Panc1 (cell line): ENCODE measurements at regions not wholly inside any gene's neighbourhood (a gene's known extent, or its start where the extent isn't known, plus 50 kb on each side); places are given as distances from the start of the nearest gene placed in this dataset.

Source experiments
- CTCF ChIP-seq: fragments of 450-650 bp; IDR thresholded peaks from 2 replicates; pipeline ENCODE4 v1.5.1; 2017; ENCODE audit warnings: mild to moderate bottlenecking
- TF ChIP-seq, protein P1 (sequence below), 2 experiments: IDR thresholded peaks; 2 replicates each; pipeline ENCODE4 v1.6.1; 2011 to 2012; ENCODE audit warnings: low read depth in 2 of 2, control low read depth in 1 of 2, low read length in 1 of 2, mild to moderate bottlenecking in 1 of 2, moderate library complexity in 1 of 2; ENCODE audit not compliant: insufficient read depth in 1 of 2

GRCh38 chr2:196546151-196546919 is 93.2 kb upstream of the CCDC150 start:
- TF ChIP-seq CTCF, result no peak
- TF ChIP-seq, protein P1, sequence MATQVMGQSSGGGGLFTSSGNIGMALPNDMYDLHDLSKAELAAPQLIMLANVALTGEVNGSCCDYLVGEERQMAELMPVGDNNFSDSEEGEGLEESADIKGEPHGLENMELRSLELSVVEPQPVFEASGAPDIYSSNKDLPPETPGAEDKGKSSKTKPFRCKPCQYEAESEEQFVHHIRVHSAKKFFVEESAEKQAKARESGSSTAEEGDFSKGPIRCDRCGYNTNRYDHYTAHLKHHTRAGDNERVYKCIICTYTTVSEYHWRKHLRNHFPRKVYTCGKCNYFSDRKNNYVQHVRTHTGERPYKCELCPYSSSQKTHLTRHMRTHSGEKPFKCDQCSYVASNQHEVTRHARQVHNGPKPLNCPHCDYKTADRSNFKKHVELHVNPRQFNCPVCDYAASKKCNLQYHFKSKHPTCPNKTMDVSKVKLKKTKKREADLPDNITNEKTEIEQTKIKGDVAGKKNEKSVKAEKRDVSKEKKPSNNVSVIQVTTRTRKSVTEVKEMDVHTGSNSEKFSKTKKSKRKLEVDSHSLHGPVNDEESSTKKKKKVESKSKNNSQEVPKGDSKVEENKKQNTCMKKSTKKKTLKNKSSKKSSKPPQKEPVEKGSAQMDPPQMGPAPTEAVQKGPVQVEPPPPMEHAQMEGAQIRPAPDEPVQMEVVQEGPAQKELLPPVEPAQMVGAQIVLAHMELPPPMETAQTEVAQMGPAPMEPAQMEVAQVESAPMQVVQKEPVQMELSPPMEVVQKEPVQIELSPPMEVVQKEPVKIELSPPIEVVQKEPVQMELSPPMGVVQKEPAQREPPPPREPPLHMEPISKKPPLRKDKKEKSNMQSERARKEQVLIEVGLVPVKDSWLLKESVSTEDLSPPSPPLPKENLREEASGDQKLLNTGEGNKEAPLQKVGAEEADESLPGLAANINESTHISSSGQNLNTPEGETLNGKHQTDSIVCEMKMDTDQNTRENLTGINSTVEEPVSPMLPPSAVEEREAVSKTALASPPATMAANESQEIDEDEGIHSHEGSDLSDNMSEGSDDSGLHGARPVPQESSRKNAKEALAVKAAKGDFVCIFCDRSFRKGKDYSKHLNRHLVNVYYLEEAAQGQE (IDR thresholded peaks at IDR 0.05; ENCODE audit: insufficient read depth in 1 of 2, low read depth in 2 of 2, low read length in 1 of 2), result no peak
